ENCODE measurements at regions not wholly inside any gene's neighbourhood (a gene's known extent, or its start where the extent isn't known, plus 50 kb on each side); places are given as distances from the start of the nearest gene placed in this dataset.

DNA sequence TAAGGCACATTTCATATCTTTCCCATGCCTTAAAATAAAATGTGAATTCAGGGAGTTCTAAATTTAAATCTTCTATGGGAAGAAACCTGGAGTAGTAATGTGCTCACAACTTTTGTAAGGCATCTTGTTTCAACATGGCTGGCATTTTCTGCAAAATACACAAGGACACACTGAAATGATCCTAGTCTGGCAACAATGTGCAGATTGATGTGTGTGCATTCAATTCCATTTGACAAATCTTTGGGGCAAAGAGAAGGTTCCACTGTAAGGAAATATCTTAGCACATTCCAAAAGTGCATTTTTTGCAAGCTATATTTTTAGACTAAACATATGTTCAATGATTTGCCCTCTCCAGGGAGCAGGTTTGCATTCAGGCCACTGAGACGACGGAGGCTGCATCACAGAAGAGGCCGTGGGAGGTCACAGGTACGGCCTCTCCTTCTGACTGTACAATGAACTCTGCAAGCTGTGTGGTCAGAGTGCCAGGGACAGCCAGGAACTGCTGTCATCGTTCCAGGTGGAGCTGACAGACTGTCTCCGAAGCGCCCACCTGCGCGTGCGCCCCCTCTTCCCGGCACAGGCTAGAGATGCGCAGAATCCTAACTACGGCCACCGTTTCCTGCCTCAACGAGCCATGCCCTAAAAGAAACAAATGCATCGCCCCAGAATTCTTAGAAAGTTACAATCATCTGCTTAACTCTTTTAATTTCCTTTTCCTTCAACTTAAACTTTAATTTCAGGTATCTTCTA is 149.2 kb upstream of the POU3F3 start:
- no peak for DNase-seq (ENCODE audit: low spot score)
- TF ChIP-seq, protein P1, sequence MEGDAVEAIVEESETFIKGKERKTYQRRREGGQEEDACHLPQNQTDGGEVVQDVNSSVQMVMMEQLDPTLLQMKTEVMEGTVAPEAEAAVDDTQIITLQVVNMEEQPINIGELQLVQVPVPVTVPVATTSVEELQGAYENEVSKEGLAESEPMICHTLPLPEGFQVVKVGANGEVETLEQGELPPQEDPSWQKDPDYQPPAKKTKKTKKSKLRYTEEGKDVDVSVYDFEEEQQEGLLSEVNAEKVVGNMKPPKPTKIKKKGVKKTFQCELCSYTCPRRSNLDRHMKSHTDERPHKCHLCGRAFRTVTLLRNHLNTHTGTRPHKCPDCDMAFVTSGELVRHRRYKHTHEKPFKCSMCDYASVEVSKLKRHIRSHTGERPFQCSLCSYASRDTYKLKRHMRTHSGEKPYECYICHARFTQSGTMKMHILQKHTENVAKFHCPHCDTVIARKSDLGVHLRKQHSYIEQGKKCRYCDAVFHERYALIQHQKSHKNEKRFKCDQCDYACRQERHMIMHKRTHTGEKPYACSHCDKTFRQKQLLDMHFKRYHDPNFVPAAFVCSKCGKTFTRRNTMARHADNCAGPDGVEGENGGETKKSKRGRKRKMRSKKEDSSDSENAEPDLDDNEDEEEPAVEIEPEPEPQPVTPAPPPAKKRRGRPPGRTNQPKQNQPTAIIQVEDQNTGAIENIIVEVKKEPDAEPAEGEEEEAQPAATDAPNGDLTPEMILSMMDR (IDR thresholded peaks at IDR 0.05; ENCODE audit: extremely low read depth, insufficient read depth, missing control alignments), result no peak
- in situ Hi-C loops (cut with MboI; ENCODE audit: low pct_unique_long_range_greater_than_20kb, low sequenced_read_pairs, unreplicated experiment), result no loop called here

DNA sequence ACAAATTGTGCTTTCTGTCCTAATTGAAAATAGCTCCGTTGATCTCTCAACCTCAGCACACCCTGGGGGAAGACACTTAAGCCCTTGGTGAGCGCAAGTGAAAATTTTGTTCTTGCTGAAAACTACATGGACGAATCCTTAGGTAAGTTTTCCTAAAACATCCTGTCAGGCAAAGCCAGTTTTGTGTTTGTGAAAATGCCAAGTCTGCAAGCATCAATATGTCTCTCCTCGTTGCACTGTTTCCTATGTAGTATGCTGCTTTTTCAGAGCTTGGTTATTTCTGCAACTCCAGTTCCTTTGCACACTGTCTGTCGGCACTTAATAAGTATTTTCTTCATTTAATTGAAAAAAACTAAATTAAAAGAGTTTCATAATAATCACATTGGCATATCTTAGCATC is 146.9 kb upstream of the POU3F3 start:
- TF ChIP-seq, protein P1 (IDR thresholded peaks at IDR 0.05; ENCODE audit: extremely low read depth, insufficient read depth, missing control alignments), result no peak
- DNase-seq (ENCODE audit: low spot score), result no peak
- in situ Hi-C loops (cut with MboI; ENCODE audit: low pct_unique_long_range_greater_than_20kb, low sequenced_read_pairs, unreplicated experiment), result no loop called here

DNA sequence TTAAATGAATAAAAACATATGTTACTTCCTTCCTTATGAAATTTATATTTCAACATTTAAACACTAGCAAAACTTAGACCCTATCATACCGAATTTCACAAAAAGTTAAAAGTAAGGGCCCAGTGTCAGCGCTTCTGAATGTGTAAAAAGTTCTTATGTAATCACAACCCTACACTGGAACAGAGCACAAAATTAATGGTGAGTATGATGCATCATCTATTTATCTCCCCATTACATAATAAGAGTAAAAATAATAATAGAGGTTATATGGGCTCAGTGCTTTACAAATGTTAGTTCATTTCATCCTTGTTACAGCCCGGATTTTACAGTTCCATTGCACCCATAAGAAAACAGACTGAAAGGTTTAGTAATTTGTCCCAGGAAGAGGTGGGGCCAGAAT is 144.9 kb upstream of the POU3F3 start:
- no peak for DNase-seq (ENCODE audit: low spot score)
- in situ Hi-C loops (cut with MboI; ENCODE audit: low pct_unique_long_range_greater_than_20kb, low sequenced_read_pairs, unreplicated experiment), result no loop called here
- TF ChIP-seq, protein P1 (IDR thresholded peaks at IDR 0.05; ENCODE audit: extremely low read depth, insufficient read depth, missing control alignments), result no peak

DNA sequence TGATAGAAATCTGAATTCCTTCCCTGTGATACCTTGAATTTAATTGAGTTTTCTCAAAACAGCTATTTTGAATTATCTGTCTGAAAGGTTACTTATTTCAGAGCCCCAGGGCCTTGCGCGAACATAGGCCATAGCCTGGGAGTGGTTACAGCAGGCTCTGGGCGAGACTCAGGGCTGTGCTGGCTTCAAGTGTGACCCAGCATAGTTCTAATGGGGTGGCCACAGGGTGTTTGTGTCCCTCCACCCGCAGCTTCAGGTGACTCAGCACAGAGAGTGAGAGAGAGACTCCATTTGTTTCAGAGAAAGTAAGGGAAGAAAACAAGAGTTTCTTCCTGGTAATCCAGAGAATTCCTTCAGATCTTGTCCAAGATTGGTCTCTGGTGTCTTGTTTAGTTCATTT is 137.9 kb upstream of the POU3F3 start:
- TF ChIP-seq, protein P1 (IDR thresholded peaks at IDR 0.05; ENCODE audit: extremely low read depth, insufficient read depth, missing control alignments), result no peak
- DNase-seq (ENCODE audit: low spot score), result no peak
- in situ Hi-C loops (cut with MboI; ENCODE audit: low pct_unique_long_range_greater_than_20kb, low sequenced_read_pairs, unreplicated experiment), result no loop called here

DNA sequence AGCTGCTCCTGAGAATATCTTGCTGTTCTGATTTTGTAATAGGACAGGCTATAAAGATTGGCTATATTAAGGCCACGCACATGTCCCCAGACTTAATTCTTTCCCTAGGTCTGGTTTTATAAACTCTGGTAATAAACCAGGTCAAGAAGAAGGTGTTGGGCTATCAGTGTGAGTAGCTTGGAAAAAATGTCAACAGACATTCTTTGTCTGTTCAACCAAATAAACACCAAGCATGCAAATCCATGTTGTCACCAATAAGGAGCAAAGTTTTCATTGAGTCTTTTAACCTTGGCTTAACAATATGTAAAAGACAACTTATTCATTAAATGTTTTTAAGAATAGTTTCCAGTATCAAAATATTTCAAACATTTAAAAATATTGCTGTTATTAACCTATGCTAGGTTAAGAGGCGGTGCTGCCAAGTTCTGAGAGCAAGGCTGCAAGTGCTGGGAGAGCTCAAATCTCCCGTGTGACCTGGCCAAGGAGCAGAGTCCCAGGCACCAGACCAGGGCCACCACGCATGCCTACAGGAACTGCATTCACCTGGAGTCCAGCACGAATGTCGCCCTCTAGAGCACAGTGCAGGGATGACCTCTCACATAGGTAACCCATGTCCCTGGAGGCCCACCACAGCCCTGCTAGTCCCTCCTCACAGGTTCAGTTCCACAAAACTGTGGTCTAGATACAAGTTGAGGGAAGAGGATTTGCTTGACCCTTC is 120.5 kb upstream of the POU3F3 start:
- TF ChIP-seq, protein P1 (IDR thresholded peaks at IDR 0.05; ENCODE audit: extremely low read depth, insufficient read depth, missing control alignments), result peak; percentile 61
- in situ Hi-C loops (cut with MboI; ENCODE audit: low pct_unique_long_range_greater_than_20kb, low sequenced_read_pairs, unreplicated experiment), result no loop called here
- DNase-seq (ENCODE audit: low spot score), result no peak

DNA sequence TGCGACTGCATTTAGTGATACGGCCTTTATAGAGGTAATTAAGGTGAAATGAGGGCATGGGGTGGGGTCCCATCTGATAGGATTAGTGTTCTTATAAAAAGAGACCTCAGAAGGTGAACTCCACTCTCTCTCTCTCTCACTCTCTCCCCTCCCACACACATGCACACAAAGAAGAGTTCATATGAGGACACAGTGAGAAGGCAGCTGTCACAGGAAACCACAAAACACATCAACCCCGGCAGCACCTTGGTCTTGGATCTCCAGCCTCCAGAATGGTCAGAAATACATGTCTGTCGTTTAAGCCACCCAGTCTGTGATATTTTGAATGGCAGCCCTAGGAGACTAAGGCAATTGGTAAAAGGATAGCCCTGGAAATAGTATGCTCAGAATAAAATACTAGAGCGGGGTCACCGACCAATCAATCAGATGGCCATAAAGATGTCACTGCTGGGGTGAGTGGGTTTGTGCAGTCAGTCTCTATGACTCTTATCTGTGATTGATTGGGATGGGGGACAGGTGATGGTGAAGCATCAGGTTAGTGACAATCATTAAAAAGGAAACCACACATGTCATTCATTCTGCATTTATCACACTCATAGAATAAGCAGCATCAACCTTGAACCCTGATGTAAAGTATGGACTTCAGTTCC is 118.9 kb upstream of the POU3F3 start:
- no peak for DNase-seq (ENCODE audit: low spot score)
- in situ Hi-C loops (cut with MboI; ENCODE audit: low pct_unique_long_range_greater_than_20kb, low sequenced_read_pairs, unreplicated experiment), result no loop called here
- TF ChIP-seq, protein P1 (IDR thresholded peaks at IDR 0.05; ENCODE audit: extremely low read depth, insufficient read depth, missing control alignments), result no peak
